NCI-H1105 treated with DMSO at 0.1 percent for 48 hours (cell line): ENCODE measurements at regions not wholly inside any gene's neighbourhood (a gene's known extent, or its start where the extent isn't known, plus 50 kb on each side); places are given as distances from the start of the nearest gene placed in this dataset.
"Not testable (repeated sequence)": the region's sequence is repeated elsewhere in the genome, so short reads cannot be mapped to it uniquely, and the experiment has no call there.

ENCODE experiments used
- DNase-seq: peaks from one replicate; lab custom pipeline; 2025; lab: John Stamatoyannopoulos, UW

GRCh38 chr5:104611135-104611767, 1048.7 kb upstream of the NUDT12 start:
- peak; percentile 48 for DNase-seq

GRCh38 chr5:104606258-104606829, 1043.8 kb upstream of the NUDT12 start:
- DNase-seq = no peak

- peak; percentile 9 for DNase-seq
Observed at GRCh38 chr5:104599726-104600125, 1037.1 kb upstream of the NUDT12 start.

- no peak for DNase-seq
Observed at GRCh38 chr5:104598285-104598684, 1035.7 kb upstream of the NUDT12 start.

GRCh38 chr5:104594850-104595249, 1032.3 kb upstream of the NUDT12 start:
- no peak for DNase-seq

GRCh38 chr5:104576677-104577076, 1014.1 kb upstream of the NUDT12 start:
- DNase-seq = no peak

GRCh38 chr5:104573949-104574709, 1011.5 kb upstream of the NUDT12 start:
- peak; percentile 0 for DNase-seq

GRCh38 chr5:104569621-104570020, 1007.0 kb upstream of the NUDT12 start:
- DNase-seq = no peak

- no peak for DNase-seq
Observed at GRCh38 chr5:104564530-104564929, 1001.9 kb upstream of the NUDT12 start.

GRCh38 chr5:104556957-104557356, 994.4 kb upstream of the NUDT12 start:
- DNase-seq = no peak

GRCh38 chr5:104551628-104552027, 989.0 kb upstream of the NUDT12 start:
- DNase-seq = no peak

- DNase-seq = not testable (repeated sequence)
Observed at GRCh38 chr5:104546871-104547270, 984.3 kb upstream of the NUDT12 start.

GRCh38 chr5:104541141-104541785, 978.7 kb upstream of the NUDT12 start:
- no peak for DNase-seq

GRCh38 chr5:104540448-104540847, 977.9 kb upstream of the NUDT12 start:
- peak; percentile 12 for DNase-seq

- no peak for DNase-seq
Observed at GRCh38 chr5:104539618-104540350, 977.2 kb upstream of the NUDT12 start.

GRCh38 chr5:104538734-104539133, 976.1 kb upstream of the NUDT12 start:
- no peak for DNase-seq

GRCh38 chr5:104533498-104533897, 970.9 kb upstream of the NUDT12 start:
- DNase-seq = no peak

GRCh38 chr5:104526866-104527265, 964.3 kb upstream of the NUDT12 start:
- DNase-seq = no peak

- DNase-seq = no peak
Observed at GRCh38 chr5:104513640-104514072, 951.1 kb upstream of the NUDT12 start.

GRCh38 chr5:104513121-104513602, 950.6 kb upstream of the NUDT12 start:
- no peak for DNase-seq

GRCh38 chr5:104512063-104512825, 949.7 kb upstream of the NUDT12 start:
- no peak for DNase-seq
